HG03558 (cell line): ENCODE measurements at regions not wholly inside any gene's neighbourhood (a gene's known extent, or its start where the extent isn't known, plus 50 kb on each side); places are given as distances from the start of the nearest gene placed in this dataset.
A peak's percentile ranks its signal among the peaks of the same experiment; 100 is the strongest.

Experiments
- ATAC-seq: cut with Tn5 transposase; IDR thresholded peaks from one replicate; pipeline ENCODE4 v1.9.1; 2021; ENCODE audit warnings: moderate number of reproducible peaks; ENCODE audit not compliant: unreplicated experiment; ENCODE audit errors: extremely low read depth

DNA sequence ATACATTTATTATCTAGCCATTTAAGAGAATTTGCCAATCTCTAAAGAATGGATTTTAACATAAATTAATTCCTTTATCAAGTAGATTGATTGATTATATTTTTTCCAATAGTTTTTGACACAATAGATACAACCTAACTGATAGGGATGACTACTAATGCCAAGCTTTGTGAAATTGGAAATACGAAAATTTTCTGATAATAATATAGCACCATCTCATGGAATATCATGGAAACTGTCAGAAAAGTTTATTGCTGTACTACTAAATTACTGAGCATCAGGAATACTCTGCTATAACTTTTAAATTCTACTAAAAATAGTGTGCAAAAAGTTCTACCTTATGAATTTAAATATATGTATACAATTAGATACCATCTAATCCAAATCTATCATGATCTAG lies 101.8 kb upstream of the MAP2 start:
- ATAC-seq: no peak

DNA sequence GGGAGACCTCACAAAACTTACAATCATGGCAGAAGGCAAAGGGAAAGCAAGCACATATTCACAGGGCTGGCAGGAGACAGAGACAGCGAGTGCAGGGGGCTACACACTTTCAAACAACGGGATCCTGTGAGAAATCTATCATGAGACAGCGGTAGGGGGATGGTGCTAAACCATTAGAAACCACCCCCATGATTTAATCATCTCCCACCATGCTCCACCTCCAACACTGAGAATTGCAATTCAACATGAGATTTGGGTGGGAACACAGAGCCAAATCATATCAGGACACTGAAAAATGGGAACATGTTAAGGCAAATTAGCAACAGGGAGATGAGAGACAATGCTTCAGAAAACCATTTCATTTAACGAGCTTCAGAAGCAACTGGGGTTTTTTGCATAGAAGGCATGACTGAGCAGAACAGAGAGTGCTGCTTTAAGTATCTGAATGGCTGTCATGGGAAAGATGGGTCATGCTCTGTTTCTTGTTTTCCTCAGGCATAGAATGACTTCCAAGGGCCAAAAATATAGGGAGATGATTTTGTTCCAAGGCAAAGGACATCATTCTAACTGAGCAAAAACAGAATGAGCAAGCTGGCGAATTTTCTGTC lies 100.8 kb upstream of the MAP2 start:
- no peak for ATAC-seq

DNA sequence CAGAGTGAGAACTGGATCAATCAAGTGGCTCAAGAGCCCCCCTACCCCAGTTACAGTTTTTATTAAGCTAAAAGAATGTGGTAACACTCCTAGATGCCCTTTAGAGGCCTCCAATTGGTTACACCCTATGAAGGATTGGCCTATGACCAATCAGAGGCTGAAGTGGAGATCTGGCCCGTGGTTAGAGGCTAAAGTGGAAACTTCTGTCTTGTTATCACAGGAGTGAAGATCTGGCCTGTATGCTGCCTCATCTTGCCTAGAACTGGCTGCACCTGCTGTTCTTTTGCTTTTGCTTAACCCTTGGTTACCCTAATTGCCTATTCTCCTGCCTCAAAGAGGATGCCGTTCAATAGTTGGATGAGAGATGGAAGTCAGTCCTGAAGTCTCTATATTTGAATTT lies 100.1 kb upstream of the MAP2 start:
- no peak for ATAC-seq

- ATAC-seq: no peak
These were observed 99.6 kb upstream of the MAP2 start for GRCh38 chr2:209324281-209324680.

GRCh38 chr2:209331291-209331844 lies 92.5 kb upstream of the MAP2 start:
- no peak for ATAC-seq

DNA sequence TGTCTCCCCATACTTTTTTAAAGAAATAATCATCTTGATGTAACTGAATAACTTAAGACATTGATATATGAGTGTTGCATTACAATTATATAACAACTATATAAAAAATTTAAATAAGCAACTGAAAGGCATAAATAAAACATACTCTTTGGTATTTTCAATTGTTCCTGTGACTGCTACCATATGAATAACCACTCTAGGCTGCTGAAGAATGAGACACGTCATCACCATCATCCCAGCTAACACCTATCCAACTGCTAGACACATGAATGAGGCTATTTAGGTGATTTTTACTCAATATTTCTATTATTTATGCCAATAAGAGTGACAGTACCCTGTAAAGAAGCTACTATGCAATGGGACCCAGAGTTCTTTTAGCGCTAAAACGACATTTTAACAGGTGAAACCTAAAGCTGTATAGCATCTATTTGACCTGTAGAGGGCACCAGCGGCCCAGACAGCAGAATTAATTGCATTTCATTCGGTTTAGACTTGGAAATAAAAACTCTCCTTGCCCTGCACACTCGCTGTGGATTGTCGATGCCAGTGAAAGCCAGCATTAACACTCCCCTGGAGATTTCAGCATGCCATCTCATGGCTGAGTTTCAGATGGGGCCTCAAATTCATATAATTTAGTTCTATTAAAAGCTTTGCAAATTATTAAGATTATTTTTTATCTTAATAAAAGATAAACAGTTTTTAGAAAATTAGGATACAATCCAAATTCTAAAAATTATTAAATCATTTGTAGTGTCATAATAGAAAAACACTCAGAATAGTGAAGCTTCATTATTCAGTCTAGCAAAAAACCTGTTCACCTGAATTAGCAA lies 89.4 kb upstream of the MAP2 start:
- peak; percentile 78 for ATAC-seq

DNA sequence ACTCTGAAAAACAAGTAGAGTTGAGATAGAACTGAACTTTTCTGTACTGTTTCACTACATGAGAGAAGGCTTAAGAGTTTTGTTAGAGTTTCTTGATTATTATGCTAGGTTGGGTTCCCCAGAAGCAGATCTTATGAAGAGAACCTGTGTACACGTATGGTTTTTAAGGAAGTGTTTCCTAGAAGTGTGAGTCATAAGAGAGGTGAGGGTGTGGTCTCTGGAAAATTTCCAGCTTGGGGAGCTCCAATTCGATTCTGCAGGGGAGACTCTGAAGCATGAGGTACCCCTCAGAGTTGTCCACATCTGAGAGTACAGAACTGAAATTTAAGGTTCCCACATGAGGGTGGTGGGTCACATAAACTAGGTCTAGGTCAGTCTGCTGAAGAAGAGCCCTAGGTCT lies 83.3 kb upstream of the MAP2 start:
- no peak for ATAC-seq

- ATAC-seq: no peak
These were observed 79.5 kb upstream of the MAP2 start for GRCh38 chr2:209344349-209344748.

GRCh38 chr2:209348433-209348832 lies 75.4 kb upstream of the MAP2 start:
- no peak for ATAC-seq

- no peak for ATAC-seq
These were observed 72.2 kb upstream of the MAP2 start for GRCh38 chr2:209351636-209352035.

DNA sequence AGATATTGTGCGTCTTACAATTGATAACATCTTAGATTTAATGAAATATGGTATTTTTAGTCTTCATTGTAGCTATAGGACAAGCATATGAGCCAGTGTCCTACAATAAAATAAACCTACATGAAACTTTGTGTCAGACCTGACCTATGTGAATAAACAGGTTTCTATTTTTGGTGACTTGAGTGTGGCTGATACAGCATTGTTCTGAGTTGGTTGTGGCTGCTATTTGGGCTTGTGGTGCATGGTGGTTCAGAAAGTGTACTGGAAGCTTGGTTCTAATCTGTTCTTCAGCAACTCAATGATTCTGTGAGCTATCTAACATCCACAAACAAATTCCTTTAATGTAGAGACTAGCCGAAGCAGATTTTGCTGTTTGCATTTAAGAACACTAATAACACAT lies 64.9 kb upstream of the MAP2 start:
- no peak for ATAC-seq

- ATAC-seq: no peak
These were observed 56.6 kb upstream of the MAP2 start for GRCh38 chr2:209367075-209367747.

- no peak for ATAC-seq
These were observed 55.4 kb upstream of the MAP2 start for GRCh38 chr2:209368406-209368805.

DNA sequence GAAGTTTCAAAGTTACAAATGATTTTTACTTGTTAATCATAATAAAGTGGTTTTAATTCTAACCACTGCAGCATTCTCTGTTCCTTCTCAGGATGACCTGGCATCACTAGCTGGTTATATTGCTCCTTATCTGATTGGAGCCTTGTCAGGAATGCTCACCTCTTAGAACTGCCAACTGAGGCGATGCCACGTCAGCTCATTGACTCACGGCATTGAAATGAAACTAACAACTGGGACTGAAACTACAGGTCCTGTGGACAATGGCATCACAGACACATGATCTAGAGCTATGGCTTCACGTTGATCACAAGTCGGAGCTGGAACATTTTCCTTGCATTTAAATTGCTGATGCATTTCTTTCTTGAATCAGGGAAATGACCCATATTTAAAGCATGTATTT lies 54.9 kb upstream of the MAP2 start:
- no peak for ATAC-seq

- ATAC-seq: no peak
These were observed 54.2 kb upstream of the MAP2 start for GRCh38 chr2:209369656-209370055.

- ATAC-seq: no peak
These were observed 52.4 kb upstream of the MAP2 start for GRCh38 chr2:209371407-209371806.
